ENCODE measurements at regions not wholly inside any gene's neighbourhood (a gene's known extent, or its start where the extent isn't known, plus 50 kb on each side); places are given as distances from the start of the nearest gene placed in this dataset.

- Histone ChIP-seq H3K79me2 (ENCODE audit: control insufficient read depth, insufficient read depth, low read length) (no peaks in the 10 kb centered on the region), H3K4me1 (replicated peaks in 1 of 2; ENCODE audit: control insufficient read depth in 2 of 2, insufficient read depth in 2 of 2, low read length in 2 of 2) (no peaks in the 10 kb centered on the region), H3K9me1 (ENCODE audit: control insufficient read depth, insufficient read depth, low read length) (no peaks in the 10 kb centered on the region), H3K27me3 (ENCODE audit: control insufficient read depth in 2 of 2, insufficient read depth in 2 of 2, low read length in 2 of 2) (no peaks in the 10 kb centered on the region), H3K9ac (ENCODE audit: insufficient read depth in 1 of 2, low read depth in 2 of 2, low read length in 2 of 2) (no peak overlapping the region), H3K27ac (ENCODE audit: extremely low read depth, low read depth, low read length) (no peak overlapping the region), H3K9me3 (replicated peaks; ENCODE audit: control insufficient read depth, insufficient read depth, low read depth, low read length) (no peaks in the 10 kb centered on the region), H3K36me3 (ENCODE audit: control insufficient read depth, insufficient read depth, low read length) (no peaks in the 10 kb centered on the region), H3K4me3 (no peak overlapping the region), H4K20me1 (replicated peaks; ENCODE audit: control insufficient read depth, insufficient read depth, low read length) (no peaks in the 10 kb centered on the region), H2AFZ (ENCODE audit: low read depth, low read length) (no peak overlapping the region), H3K4me2 (ENCODE audit: insufficient read depth, low read length) (no peak overlapping the region)
- DNase-seq (ENCODE audit: extremely low read depth in 1 of 4, low spot score in 3 of 4) (no peak), FAIRE-seq (no peak), ATAC-seq (no peak)
- ChIA-PET CTCF (ENCODE audit: low intra/inter-chr PET ratio) (no interaction called here), POLR2A (no interaction called here)
- intact Hi-C loops (cut with micrococcal nuclease), result no loop called here
- BruUV-seq (replicated peaks), result no TSS peak
- in situ Hi-C loops (cut with MboI), result no loop called here
- WGBS (ENCODE audit: insufficient coverage, low coverage, missing lambda C conversion rate), result 0% methylated on average over 2 of the region's 2 CpGs
- TF ChIP-seq ZC3H8 (IDR thresholded peaks at IDR 0.05) (no peak), ZNF740 (CRISPR knock-in tag; IDR thresholded peaks at IDR 0.05) (no peak), ZNF740 (tag; IDR thresholded peaks at IDR 0.05) (no peak), PPARD (CRISPR knock-in tag; IDR thresholded peaks at IDR 0.05) (no peak), RBM15 (IDR thresholded peaks at IDR 0.05; ENCODE audit: insufficient read depth, low read length) (no peak), PRPF4 (IDR thresholded peaks at IDR 0.05; ENCODE audit: insufficient read depth, low read depth, low read length, poor library complexity, severe bottlenecking) (no peak), KDM5B (IDR thresholded peaks at IDR 0.05; ENCODE audit: insufficient replicate concordance, low read depth, low read length) (no peak), E2F3 (CRISPR knock-in tag; IDR thresholded peaks at IDR 0.05) (no peak), ZNF561 (CRISPR knock-in tag; conservative IDR thresholded peaks at IDR 0.05) (no peak), FOXJ2 (tag; IDR thresholded peaks at IDR 0.05) (no peak), RREB1 (CRISPR knock-in tag; IDR thresholded peaks at IDR 0.05) (no peak), SREBF2 (CRISPR knock-in tag; IDR thresholded peaks at IDR 0.05) (no peak), NR3C1 (CRISPR knock-in tag; IDR thresholded peaks at IDR 0.05) (no peak)
- TF ChIP-seq, protein P1, sequence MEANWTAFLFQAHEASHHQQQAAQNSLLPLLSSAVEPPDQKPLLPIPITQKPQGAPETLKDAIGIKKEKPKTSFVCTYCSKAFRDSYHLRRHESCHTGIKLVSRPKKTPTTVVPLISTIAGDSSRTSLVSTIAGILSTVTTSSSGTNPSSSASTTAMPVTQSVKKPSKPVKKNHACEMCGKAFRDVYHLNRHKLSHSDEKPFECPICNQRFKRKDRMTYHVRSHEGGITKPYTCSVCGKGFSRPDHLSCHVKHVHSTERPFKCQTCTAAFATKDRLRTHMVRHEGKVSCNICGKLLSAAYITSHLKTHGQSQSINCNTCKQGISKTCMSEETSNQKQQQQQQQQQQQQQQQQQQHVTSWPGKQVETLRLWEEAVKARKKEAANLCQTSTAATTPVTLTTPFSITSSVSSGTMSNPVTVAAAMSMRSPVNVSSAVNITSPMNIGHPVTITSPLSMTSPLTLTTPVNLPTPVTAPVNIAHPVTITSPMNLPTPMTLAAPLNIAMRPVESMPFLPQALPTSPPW (CRISPR knock-in tag; IDR thresholded peaks at IDR 0.05), result no peak
Measured at GRCh38 chr3:110352841-110353604, 718.6 kb upstream of the NECTIN3 start.

Data from K562 (cell line).